Mucosa of gallbladder (tissue), 1 donor: ENCODE measurements at regions not wholly inside any gene's neighbourhood (a gene's known extent, or its start where the extent isn't known, plus 50 kb on each side); places are given as distances from the start of the nearest gene placed in this dataset.

Experiments used
- DNase-seq: peaks from one replicate; pipeline ENCODE4 v3.0.0-alpha.2; 2020; ENCODE audit warnings: low spot score
- donor health status: DM: no; HTN: no; CAD: no.

- DNase-seq = no peak
These were observed 51.0 kb upstream of the LPP start for GRCh38 chr3:188102861-188103547.

DNA sequence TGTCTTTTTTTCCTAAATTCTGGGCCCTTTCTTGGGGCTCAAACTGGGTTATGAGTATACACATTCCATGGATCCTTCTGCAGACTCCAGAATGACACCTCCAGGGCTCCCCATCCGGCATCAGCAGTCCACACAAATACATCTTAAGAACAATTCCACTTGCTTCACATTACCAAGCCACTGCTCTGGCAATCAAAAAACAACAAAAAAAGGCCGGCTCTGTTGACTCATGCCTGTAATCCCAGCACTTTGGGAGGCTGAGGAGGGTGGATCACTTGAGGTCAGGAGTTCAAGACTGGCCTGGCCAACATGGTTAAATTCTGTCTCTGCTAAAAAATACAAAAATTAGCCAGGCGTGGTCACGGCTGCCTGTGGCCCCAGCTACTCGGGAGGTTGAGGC, 49.9 kb upstream of the LPP start:
- DNase-seq = no peak
